ENCODE measurements at regions not wholly inside any gene's neighbourhood (a gene's known extent, or its start where the extent isn't known, plus 50 kb on each side); places are given as distances from the start of the nearest gene placed in this dataset.

DNA sequence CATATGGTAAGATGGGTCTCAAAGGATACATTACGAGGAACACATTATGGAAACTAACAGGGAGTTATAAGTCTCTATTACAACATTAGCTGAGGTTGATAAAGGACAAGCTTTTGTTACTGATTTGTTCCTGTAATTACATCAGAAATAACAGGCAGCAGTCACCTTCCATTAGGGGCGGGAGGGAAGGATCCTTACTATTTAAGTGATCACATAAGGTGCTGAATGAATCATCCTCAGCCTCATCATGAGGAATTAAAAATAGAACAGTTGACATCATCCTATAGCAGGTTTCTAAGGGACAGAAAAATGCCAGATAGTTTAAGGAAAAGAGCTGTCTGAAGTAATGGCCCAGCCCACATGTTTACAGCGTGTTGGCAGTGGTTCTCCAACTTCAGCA is 86.9 kb upstream of the MGAT5 start:
- Mint-ChIP-seq H3K9me3 (peaks cover 0 to 3% (median 0%) of the 10 kb centered on the region in 11 donors), H3K36me3 (peaks cover 0 to 14% (median 0%) of the 10 kb centered on the region in 5 donors), H3K27me3 (no peaks in the 10 kb centered on the region), H3K4me3 (no peak overlapping the region), H3K4me1 (peaks cover 32 to 91% (median 81%) of the 10 kb centered on the region in 7 donors), H3K27ac (peak overlapping the region in 1 of 9 donors; percentile 57)
- ATAC-seq (no peak), DNase-seq (no peak)
- Histone ChIP-seq H3K27me3 (ENCODE audit: control insufficient read depth in 2 of 2, insufficient read depth in 2 of 2, low read length in 2 of 2) (no peaks in the 10 kb centered on the region), H3K36me3 (ENCODE audit: control insufficient read depth in 2 of 3, insufficient read depth in 3 of 3, low read length in 3 of 3) (no peaks in the 10 kb centered on the region), H3K4me1 (ENCODE audit: control insufficient read depth in 2 of 2, insufficient read depth in 2 of 2, low read length in 2 of 2) (peaks cover 0 to 11% of the 10 kb centered on the region in 2 donors), H3K4me3 (ENCODE audit: low read length) (no peak overlapping the region), H3K9me3 (ENCODE audit: control insufficient read depth in 2 of 3, low read length in 3 of 3) (no peaks in the 10 kb centered on the region), H3K27ac (ENCODE audit: low read depth, low read length) (no peak overlapping the region)
- POLR2A ChIA-PET = interaction anchor here (0.7 kb wide), 1 partner anchor 47 kb away, joined by 3 read pairs; no protein-coding TSS in a partner anchor
- CTCF ChIA-PET = no interaction called here
- intact Hi-C loops (cut with micrococcal nuclease) = no loop called here

DNA sequence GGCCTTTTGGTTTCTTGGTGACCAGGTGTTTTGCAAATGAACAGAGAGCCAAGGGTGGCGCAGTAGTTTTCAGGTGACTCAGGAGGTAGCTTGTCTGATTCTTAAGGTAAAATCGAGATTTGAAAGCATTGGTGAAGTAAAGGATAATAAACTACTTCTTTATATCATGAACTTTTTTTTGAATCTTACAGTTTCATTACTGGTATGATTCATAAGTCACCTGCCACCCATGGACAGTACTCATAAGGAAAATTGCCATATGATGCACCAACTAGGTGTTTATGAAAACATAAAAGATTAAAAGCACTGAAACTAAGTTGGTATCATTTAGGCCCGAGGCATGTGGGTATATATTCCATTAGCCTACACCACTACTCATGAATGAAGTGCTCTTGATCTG is 84.1 kb upstream of the MGAT5 start:
- DNase-seq (no peak), ATAC-seq (no peak)
- Mint-ChIP-seq H3K9me3 (peaks cover 0 to under 1% (median 0%) of the 10 kb centered on the region in 11 donors), H3K27ac (peak overlapping the region in 5 of 9 donors; percentile 14 to 68 (median 47)), H3K27me3 (no peaks in the 10 kb centered on the region), H3K4me1 (peaks cover 19 to 90% (median 77%) of the 10 kb centered on the region in 7 donors), H3K4me3 (no peak overlapping the region), H3K36me3 (peaks cover 0 to 14% (median 0%) of the 10 kb centered on the region in 5 donors)
- H3K4me1 ChIP-seq (ENCODE audit: control insufficient read depth in 2 of 2, insufficient read depth in 2 of 2, low read length in 2 of 2) = peaks cover 0 to 15% of the 10 kb centered on the region in 2 donors
- intact Hi-C loops (cut with micrococcal nuclease) = no loop called here
- no peak overlapping the region for H3K27ac ChIP-seq (ENCODE audit: low read depth, low read length)
- H3K9me3 ChIP-seq (ENCODE audit: control insufficient read depth in 2 of 3, low read length in 3 of 3) = no peaks in the 10 kb centered on the region
- ChIA-PET POLR2A (interaction anchor here (0.6 kb wide), 2 partner anchors 26 to 34 kb away, joined by 3 read pairs; no protein-coding TSS in a partner anchor), CTCF (no interaction called here)
- H3K27me3 ChIP-seq (ENCODE audit: control insufficient read depth in 2 of 2, insufficient read depth in 2 of 2, low read length in 2 of 2) = no peaks in the 10 kb centered on the region
- H3K4me3 ChIP-seq (ENCODE audit: low read length) = no peak overlapping the region
- H3K36me3 ChIP-seq (ENCODE audit: control insufficient read depth in 2 of 3, insufficient read depth in 3 of 3, low read length in 3 of 3) = no peaks in the 10 kb centered on the region

DNA sequence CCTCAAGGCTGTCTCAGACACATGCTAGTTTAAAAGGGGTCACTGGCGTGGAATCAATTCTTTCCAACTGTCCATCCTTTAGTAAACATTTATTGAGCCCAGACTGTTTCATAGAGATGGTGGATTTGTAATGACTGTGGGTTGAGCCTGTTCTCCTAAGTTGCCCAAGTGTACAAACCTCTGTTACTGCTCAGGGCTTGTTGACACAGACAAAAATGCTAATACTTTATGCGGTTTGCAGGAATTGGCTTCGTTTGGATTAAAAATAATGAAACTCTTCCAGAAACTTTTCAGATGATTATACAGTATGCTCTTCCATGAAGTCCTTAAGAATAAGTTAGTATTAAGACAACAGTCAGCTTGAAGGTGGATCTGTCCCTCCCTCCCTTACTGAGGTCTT is 83.6 kb upstream of the MGAT5 start:
- H3K27me3 Mint-ChIP-seq = no peaks in the 10 kb centered on the region
- H3K4me1 Mint-ChIP-seq = peaks cover 20 to 90% (median 77%) of the 10 kb centered on the region in 7 donors
- peaks cover 0 to 11% (median 0%) of the 10 kb centered on the region in 5 donors for H3K36me3 Mint-ChIP-seq
- H3K36me3 ChIP-seq (ENCODE audit: control insufficient read depth in 2 of 3, insufficient read depth in 3 of 3, low read length in 3 of 3) = no peaks in the 10 kb centered on the region
- peak overlapping the region in 3 of 9 donors; percentile 29 to 68 (median 66) for H3K27ac Mint-ChIP-seq
- no peak overlapping the region for H3K4me3 Mint-ChIP-seq
- no peaks in the 10 kb centered on the region for H3K9me3 ChIP-seq (ENCODE audit: control insufficient read depth in 2 of 3, low read length in 3 of 3)
- H3K4me1 ChIP-seq (ENCODE audit: control insufficient read depth in 2 of 2, insufficient read depth in 2 of 2, low read length in 2 of 2) = peaks cover 0 to 15% of the 10 kb centered on the region in 2 donors
- H3K4me3 ChIP-seq (ENCODE audit: low read length) = no peak overlapping the region
- no peaks in the 10 kb centered on the region for H3K9me3 Mint-ChIP-seq
- DNase-seq = no peak
- no peak for ATAC-seq
- no peaks in the 10 kb centered on the region for H3K27me3 ChIP-seq (ENCODE audit: control insufficient read depth in 2 of 2, insufficient read depth in 2 of 2, low read length in 2 of 2)
- ChIA-PET POLR2A (interaction anchor here (0.6 kb wide), 1 partner anchor 33 kb away, joined by 3 read pairs; no protein-coding TSS in a partner anchor), CTCF (no interaction called here)
- H3K27ac ChIP-seq (ENCODE audit: low read depth, low read length) = no peak overlapping the region
- intact Hi-C loops (cut with micrococcal nuclease) = no loop called here

DNA sequence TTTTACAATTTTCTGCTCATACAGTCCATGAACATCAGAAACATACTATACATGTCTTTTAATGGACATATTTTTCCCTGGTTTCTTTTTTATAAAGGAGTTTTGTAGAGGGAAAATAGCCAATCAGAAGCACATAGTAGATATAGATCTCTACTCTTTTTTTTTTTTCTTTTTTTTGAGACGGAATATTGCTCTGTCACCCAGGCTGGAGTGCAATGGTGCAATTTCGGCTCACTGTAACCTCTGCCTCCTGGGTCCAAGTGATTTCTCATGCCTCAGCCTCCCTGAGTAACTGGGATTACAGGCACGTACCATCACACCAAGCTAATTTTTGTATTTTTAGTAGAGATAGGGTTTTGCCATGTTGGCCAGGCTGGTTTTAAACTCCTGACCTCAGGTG is 83.2 kb upstream of the MGAT5 start:
- H3K9me3 Mint-ChIP-seq = no peaks in the 10 kb centered on the region
- H3K36me3 Mint-ChIP-seq = peaks cover 0 to 11% (median 0%) of the 10 kb centered on the region in 5 donors
- peaks cover 20 to 92% (median 77%) of the 10 kb centered on the region in 7 donors for H3K4me1 Mint-ChIP-seq
- H3K4me1 ChIP-seq (ENCODE audit: control insufficient read depth in 2 of 2, insufficient read depth in 2 of 2, low read length in 2 of 2) = peaks cover 0 to 15% of the 10 kb centered on the region in 2 donors
- H3K27ac ChIP-seq (ENCODE audit: low read depth, low read length) = no peak overlapping the region
- H3K27ac Mint-ChIP-seq = peak overlapping the region in 3 of 9 donors; percentile 29 to 68 (median 66)
- ChIA-PET POLR2A (interaction anchor here (0.6 kb wide), 1 partner anchor 33 kb away, joined by 3 read pairs; no protein-coding TSS in a partner anchor), CTCF (no interaction called here)
- no peaks in the 10 kb centered on the region for H3K27me3 ChIP-seq (ENCODE audit: control insufficient read depth in 2 of 2, insufficient read depth in 2 of 2, low read length in 2 of 2)
- H3K9me3 ChIP-seq (ENCODE audit: control insufficient read depth in 2 of 3, low read length in 3 of 3) = no peaks in the 10 kb centered on the region
- no peaks in the 10 kb centered on the region for H3K36me3 ChIP-seq (ENCODE audit: control insufficient read depth in 2 of 3, insufficient read depth in 3 of 3, low read length in 3 of 3)
- ATAC-seq (no peak), DNase-seq (no peak)
- H3K27me3 Mint-ChIP-seq = no peaks in the 10 kb centered on the region
- intact Hi-C loops (cut with micrococcal nuclease) = no loop called here
- no peak overlapping the region for H3K4me3 ChIP-seq (ENCODE audit: low read length)
- H3K4me3 Mint-ChIP-seq = no peak overlapping the region

DNA sequence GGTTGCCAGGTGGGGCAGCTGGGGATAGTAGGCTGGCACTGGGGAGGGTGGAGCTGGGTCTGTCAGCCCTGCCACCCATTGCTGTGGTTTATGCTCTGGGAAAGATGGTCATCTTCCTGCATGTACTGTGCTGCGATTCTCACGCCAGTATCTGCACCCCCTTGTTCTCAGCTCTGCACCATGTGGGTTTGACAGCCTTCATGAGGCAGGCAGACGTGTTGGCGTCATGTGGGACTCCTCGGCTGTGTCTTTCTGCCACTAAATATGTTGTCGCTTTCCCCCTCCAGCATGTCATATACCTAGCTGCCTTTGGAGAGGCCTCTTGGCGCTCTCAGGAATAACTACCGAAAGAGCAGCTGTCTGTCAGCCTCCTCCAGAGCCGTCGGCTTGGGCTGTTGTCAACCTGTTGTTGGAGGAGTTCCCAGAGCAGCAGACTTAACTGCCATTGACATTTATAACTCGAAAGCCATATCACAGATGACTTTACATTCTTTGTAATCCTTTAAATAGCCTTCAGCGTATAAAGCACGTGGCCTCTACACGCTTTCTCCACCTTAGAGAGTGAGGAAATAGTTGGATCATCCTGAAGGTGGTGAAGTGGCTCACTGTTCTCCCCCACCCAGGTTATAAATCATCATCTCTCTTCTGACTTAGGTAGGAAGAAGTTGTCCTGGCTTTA is 80.4 kb upstream of the MGAT5 start:
- Mint-ChIP-seq H3K27ac (peak overlapping the region in 8 of 9 donors; percentile 54 to 91 (median 80)), H3K4me1 (peaks cover 20 to 89% (median 82%) of the 10 kb centered on the region in 7 donors), H3K36me3 (peaks cover 0 to 4% (median 0%) of the 10 kb centered on the region in 5 donors), H3K27me3 (no peaks in the 10 kb centered on the region), H3K9me3 (no peaks in the 10 kb centered on the region), H3K4me3 (peak overlapping the region in 3 of 10 donors; percentile 32 to 37 (median 34))
- Histone ChIP-seq H3K36me3 (ENCODE audit: control insufficient read depth in 2 of 3, insufficient read depth in 3 of 3, low read length in 3 of 3) (no peaks in the 10 kb centered on the region), H3K4me1 (ENCODE audit: control insufficient read depth in 2 of 2, insufficient read depth in 2 of 2, low read length in 2 of 2) (peaks cover 0 to 20% of the 10 kb centered on the region in 2 donors), H3K27ac (ENCODE audit: low read depth, low read length) (no peak overlapping the region), H3K4me3 (ENCODE audit: low read length) (no peak overlapping the region), H3K9me3 (ENCODE audit: control insufficient read depth in 2 of 3, low read length in 3 of 3) (no peaks in the 10 kb centered on the region), H3K27me3 (ENCODE audit: control insufficient read depth in 2 of 2, insufficient read depth in 2 of 2, low read length in 2 of 2) (no peaks in the 10 kb centered on the region)
- no peak for DNase-seq
- CTCF ChIA-PET = no interaction called here
- intact Hi-C loops (cut with micrococcal nuclease) = no loop called here
- POLR2A ChIA-PET = no interaction called here
- ATAC-seq = peak; percentile 46

DNA sequence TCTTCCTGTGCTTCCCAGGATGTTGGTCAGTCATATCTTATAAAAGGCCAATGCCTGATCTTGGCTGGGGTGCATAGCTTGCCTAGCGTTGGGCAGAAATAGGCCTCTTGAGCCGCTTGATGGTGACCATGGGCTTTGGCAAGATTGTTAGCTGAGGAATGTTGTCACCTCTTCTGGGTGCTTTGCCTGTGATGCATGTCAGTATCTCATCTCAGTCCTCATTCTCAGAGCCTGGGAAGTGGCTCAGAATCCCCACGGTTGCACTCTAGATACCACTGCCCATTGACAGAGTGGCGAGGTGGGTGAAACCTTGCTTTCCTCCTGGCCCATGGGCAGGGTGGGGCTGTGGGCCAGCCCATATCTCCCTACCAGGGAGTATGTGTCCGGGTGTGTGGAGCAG is 79.2 kb upstream of the MGAT5 start:
- Histone ChIP-seq H3K9me3 (ENCODE audit: control insufficient read depth in 2 of 3, low read length in 3 of 3) (no peaks in the 10 kb centered on the region), H3K4me3 (ENCODE audit: low read length) (no peak overlapping the region), H3K36me3 (ENCODE audit: control insufficient read depth in 2 of 3, insufficient read depth in 3 of 3, low read length in 3 of 3) (no peaks in the 10 kb centered on the region), H3K4me1 (ENCODE audit: control insufficient read depth in 2 of 2, insufficient read depth in 2 of 2, low read length in 2 of 2) (peaks cover 0 to 23% of the 10 kb centered on the region in 2 donors), H3K27ac (ENCODE audit: low read depth, low read length) (no peak overlapping the region), H3K27me3 (ENCODE audit: control insufficient read depth in 2 of 2, insufficient read depth in 2 of 2, low read length in 2 of 2) (no peaks in the 10 kb centered on the region)
- Mint-ChIP-seq H3K9me3 (no peaks in the 10 kb centered on the region), H3K4me1 (peaks cover 18 to 89% (median 82%) of the 10 kb centered on the region in 7 donors), H3K27ac (peak overlapping the region in 6 of 9 donors; percentile 54 to 89 (median 81)), H3K27me3 (no peaks in the 10 kb centered on the region), H3K36me3 (peaks cover 0 to 4% (median 0%) of the 10 kb centered on the region in 5 donors), H3K4me3 (no peak overlapping the region)
- ChIA-PET CTCF (no interaction called here), POLR2A (no interaction called here)
- ATAC-seq = no peak
- DNase-seq = no peak
- intact Hi-C loops (cut with micrococcal nuclease) = no loop called here
